ENCODE measurements at regions not wholly inside any gene's neighbourhood (a gene's known extent, or its start where the extent isn't known, plus 50 kb on each side); places are given as distances from the start of the nearest gene placed in this dataset.

GRCh38 chr14:38948576-38948975, 154.5 kb downstream of the SEC23A start:
- no peak for TF ChIP-seq CTCF (IDR thresholded peaks at IDR 0.05 in 2 of 3, conservative IDR thresholded peaks at IDR 0.05 in 1 of 3; ENCODE audit: borderline replicate concordance in 1 of 3, insufficient read depth in 1 of 3, low read depth in 2 of 3, low read length in 2 of 3)
- no peak for TF ChIP-seq EZH2 (IDR thresholded peaks at IDR 0.05)
- TF ChIP-seq POLR2A (IDR thresholded peaks at IDR 0.05; ENCODE audit: borderline replicate concordance, extremely low read depth, insufficient read depth, insufficient read length) = no peak
- TF ChIP-seq EGR1 (IDR thresholded peaks at IDR 0.05; ENCODE audit: low read depth) = no peak
- TF ChIP-seq ZNF274 (IDR thresholded peaks at IDR 0.05; ENCODE audit: low read depth, low read length) = no peak
- TF ChIP-seq SRF (IDR thresholded peaks at IDR 0.05; ENCODE audit: low read depth) = no peak
- no peak for TF ChIP-seq MAX (IDR thresholded peaks at IDR 0.05)
- no peak for TF ChIP-seq SP1 (IDR thresholded peaks at IDR 0.05; ENCODE audit: low read depth)
- no peak for TF ChIP-seq CBX3 (IDR thresholded peaks at IDR 0.05; ENCODE audit: low read depth)
- TF ChIP-seq POLR2AphosphoS5 (IDR thresholded peaks at IDR 0.05; ENCODE audit: low read depth, low read length) = no peak
- no peak for TF ChIP-seq TCF7L2 (IDR thresholded peaks at IDR 0.05; ENCODE audit: borderline replicate concordance, extremely low read depth, insufficient read depth, insufficient read length)
- TF ChIP-seq RAD21 (IDR thresholded peaks at IDR 0.05; ENCODE audit: low read depth) = no peak
- no peak for TF ChIP-seq ELF1 (IDR thresholded peaks at IDR 0.05; ENCODE audit: borderline replicate concordance, low read depth)

Measured in HCT116 (cell line).